Activated B cell treated with CpG ODN at 0.5 μM for 24 hours (primary cell): ENCODE measurements at regions not wholly inside any gene's neighbourhood (a gene's known extent, or its start where the extent isn't known, plus 50 kb on each side); places are given as distances from the start of the nearest gene placed in this dataset.

ENCODE experiments used
- ATAC-seq: fragments of 200-7000 bp; cut with Tn5 transposase; one replicate; pipeline ENCODE4 v1.10.0; 2021; ENCODE audit warnings: low read depth, mild to moderate bottlenecking, moderate library complexity
- CTCF ChIA-PET: fragments of 350-600 bp; sonication (Branson Sonifier 250); formaldehyde crosslinking; loops from one replicate; lab custom pipeline; 2021; ENCODE audit warnings: antibody characterized with exemption; lab: Charles Lee
- POLR2A ChIA-PET: fragments of 350-600 bp; sonication (Branson Sonifier 250); formaldehyde crosslinking; loops from one replicate; lab custom pipeline; 2021; ENCODE audit warnings: antibody characterized with exemption; lab: Charles Lee
- DNase-seq: peaks from one replicate; pipeline ENCODE4 v3.0.0; 2022
- H3K27ac Mint-ChIP-seq: one replicate; pipeline ENCODE4 v1.8.0; 2020; ENCODE audit warnings: mixed read lengths
- H3K27me3 Mint-ChIP-seq: one replicate; pipeline ENCODE4 v1.8.0; 2021; ENCODE audit warnings: mixed read lengths
- H3K36me3 Mint-ChIP-seq: one replicate; pipeline ENCODE4 v1.8.0; 2021; ENCODE audit warnings: low read depth, mixed read lengths
- H3K4me1 Mint-ChIP-seq: one replicate; pipeline ENCODE4 v1.8.0; 2021; ENCODE audit warnings: mixed read lengths
- H3K4me3 Mint-ChIP-seq: one replicate; pipeline ENCODE4 v1.8.0; 2020; ENCODE audit warnings: mild to moderate bottlenecking, mixed read lengths
- H3K9me3 Mint-ChIP-seq: one replicate; pipeline ENCODE4 v1.8.0; 2020; ENCODE audit warnings: mixed read lengths
- CTCF ChIP-seq: fragments of 200-600 bp; IDR thresholded peaks from one replicate; pipeline ENCODE4 v1.8.0; 2022; ENCODE audit warnings: antibody characterized with exemption, mild to moderate bottlenecking
- intact Hi-C: fragments of 100-400 bp; cut with micrococcal nuclease; formaldehyde crosslinking; loops from one replicate; pipeline ENCODE4 v1.15.1; 2024

GRCh38 chr7:114795475-114795874 is 126.4 kb upstream of the MDFIC start:
- no peak for TF ChIP-seq CTCF
- H3K36me3 Mint-ChIP-seq: no peaks in the 10 kb centered on the region
- peaks cover 2% of the 10 kb centered on the region for H3K27me3 Mint-ChIP-seq
- CTCF ChIA-PET: no interaction called here
- H3K9me3 Mint-ChIP-seq: no peaks in the 10 kb centered on the region
- no peak overlapping the region for H3K27ac Mint-ChIP-seq
- no peak for ATAC-seq
- no peaks in the 10 kb centered on the region for H3K4me1 Mint-ChIP-seq
- no peak overlapping the region for H3K4me3 Mint-ChIP-seq
- intact Hi-C loops: no loop called here
- DNase-seq: no peak
- POLR2A ChIA-PET: no interaction called here

- TF ChIP-seq CTCF: no peak
- CTCF ChIA-PET: no interaction called here
- intact Hi-C loops: no loop called here
- Mint-ChIP-seq H3K4me1 (peaks cover 2% of the 10 kb centered on the region), H3K27me3 (peaks cover 2% of the 10 kb centered on the region), H3K36me3 (no peaks in the 10 kb centered on the region), H3K4me3 (no peak overlapping the region), H3K27ac (no peak overlapping the region), H3K9me3 (no peaks in the 10 kb centered on the region)
- no peak for DNase-seq
- ATAC-seq: no peak
- POLR2A ChIA-PET: no interaction called here
Measured at GRCh38 chr7:114799628-114800028, 122.3 kb upstream of the MDFIC start.

- ATAC-seq (no peak), DNase-seq (no peak)
- Mint-ChIP-seq H3K4me3 (no peak overlapping the region), H3K36me3 (no peaks in the 10 kb centered on the region), H3K9me3 (no peaks in the 10 kb centered on the region), H3K27me3 (no peaks in the 10 kb centered on the region), H3K27ac (no peak overlapping the region), H3K4me1 (peaks cover 2% of the 10 kb centered on the region)
- ChIA-PET POLR2A (no interaction called here), CTCF (no interaction called here)
- intact Hi-C loops: no loop called here
- no peak for TF ChIP-seq CTCF
Measured at GRCh38 chr7:114802632-114803031, 119.3 kb upstream of the MDFIC start.

GRCh38 chr7:114806590-114807162 is 115.2 kb upstream of the MDFIC start:
- ATAC-seq: no peak
- H3K4me3 Mint-ChIP-seq: no peak overlapping the region
- peaks cover 2% of the 10 kb centered on the region for H3K4me1 Mint-ChIP-seq
- no peak for DNase-seq
- no peak overlapping the region for H3K27ac Mint-ChIP-seq
- no peak for TF ChIP-seq CTCF
- no peaks in the 10 kb centered on the region for H3K9me3 Mint-ChIP-seq
- no peaks in the 10 kb centered on the region for H3K27me3 Mint-ChIP-seq
- POLR2A ChIA-PET: no interaction called here
- intact Hi-C loops: no loop called here
- no peaks in the 10 kb centered on the region for H3K36me3 Mint-ChIP-seq
- CTCF ChIA-PET: no interaction called here

GRCh38 chr7:114812570-114812969 is 109.3 kb upstream of the MDFIC start:
- Mint-ChIP-seq H3K36me3 (no peaks in the 10 kb centered on the region), H3K4me3 (no peak overlapping the region), H3K27ac (no peak overlapping the region), H3K9me3 (no peaks in the 10 kb centered on the region), H3K4me1 (no peaks in the 10 kb centered on the region), H3K27me3 (no peaks in the 10 kb centered on the region)
- no peak for ATAC-seq
- TF ChIP-seq CTCF: no peak
- no peak for DNase-seq
- ChIA-PET POLR2A (no interaction called here), CTCF (no interaction called here)
- intact Hi-C loops: no loop called here
